CD4-positive, alpha-beta memory T cell (primary cell): ENCODE measurements at regions not wholly inside any gene's neighbourhood (a gene's known extent, or its start where the extent isn't known, plus 50 kb on each side); places are given as distances from the start of the nearest gene placed in this dataset.
"Not testable (repeated sequence)": the region's sequence is repeated elsewhere in the genome, so short reads cannot be mapped to it uniquely, and the experiment has no call there.

ENCODE experiments used
- CTCF ChIA-PET: fragments of 350-600 bp; sonication (Branson Sonifier 250); formaldehyde crosslinking; loops from one replicate; lab custom pipeline; 2021; ENCODE audit warnings: inconsistent platforms; ENCODE audit not compliant: partially characterized antibody; lab: Charles Lee
- POLR2A ChIA-PET: fragments of 350-600 bp; sonication (Branson Sonifier 250); formaldehyde crosslinking; loops from one replicate; lab custom pipeline; 2021; ENCODE audit not compliant: partially characterized antibody; lab: Charles Lee
- DNase-seq, 5 donors: peaks; one replicate each; pipeline versions ENCODE4 v3.0.0 to v3.0.0-alpha.2; 2020 to 2022; ENCODE audit warnings: mixed read lengths in 1 of 5
- H3K27ac ChIP-seq: one replicate; pipeline ENCODE4 v1.7.0; 2013; ENCODE audit warnings: low read depth, low read length
- H3K27me3 ChIP-seq: 2 replicates; pipeline ENCODE4 v1.7.0; 2013; ENCODE audit warnings: mild to moderate bottlenecking, low read length, moderate library complexity; ENCODE audit not compliant: insufficient read depth
- H3K36me3 ChIP-seq: 2 replicates; pipeline ENCODE4 v1.7.0; 2013; ENCODE audit warnings: mild to moderate bottlenecking, low read length, moderate library complexity; ENCODE audit not compliant: insufficient read depth
- H3K4me1 ChIP-seq: 2 replicates; pipeline ENCODE4 v1.7.0; 2013; ENCODE audit warnings: mild to moderate bottlenecking, low read length, moderate library complexity; ENCODE audit not compliant: insufficient read depth
- H3K4me3 ChIP-seq, 2 donors: one replicate each; pipeline ENCODE4 v1.7.0; 2013; ENCODE audit warnings: low read length in 2 of 2, mild to moderate bottlenecking in 1 of 2
- H3K9me3 ChIP-seq, 2 donors: one replicate each; pipeline ENCODE4 v1.7.0; 2013; ENCODE audit warnings: low read length in 2 of 2, control low read depth in 1 of 2; ENCODE audit not compliant: control insufficient read depth in 1 of 2
- H3K27ac Mint-ChIP-seq, 7 donors: one replicate each; pipeline ENCODE4 v1.8.0; 2020 to 2021; ENCODE audit warnings: mixed read lengths in 7 of 7, mild to moderate bottlenecking in 6 of 7, inconsistent platforms in 3 of 7, moderate library complexity in 3 of 7
- H3K27me3 Mint-ChIP-seq, 2 donors: one replicate each; pipeline ENCODE4 v1.8.0; 2020 to 2021; ENCODE audit warnings: mixed read lengths in 2 of 2
- H3K36me3 Mint-ChIP-seq, 2 donors: one replicate each; pipeline ENCODE4 v1.8.0; 2020 to 2021; ENCODE audit warnings: mixed read lengths in 2 of 2, inconsistent platforms in 1 of 2, mild to moderate bottlenecking in 1 of 2
- H3K4me1 Mint-ChIP-seq, 4 donors: one replicate each; pipeline ENCODE4 v1.8.0; 2020 to 2021; ENCODE audit warnings: mixed read lengths in 4 of 4, mild to moderate bottlenecking in 1 of 4
- H3K4me3 Mint-ChIP-seq, 8 donors: one replicate each; pipeline ENCODE4 v1.8.0; 2020 to 2021; ENCODE audit warnings: mixed read lengths in 8 of 8, mild to moderate bottlenecking in 7 of 8, moderate library complexity in 6 of 8, inconsistent platforms in 3 of 8
- H3K9me3 Mint-ChIP-seq, 8 donors: one replicate each; pipeline ENCODE4 v1.8.0; 2020 to 2021; ENCODE audit warnings: mixed read lengths in 8 of 8, mild to moderate bottlenecking in 5 of 8, inconsistent platforms in 3 of 8, moderate library complexity in 1 of 8
- intact Hi-C: fragments of 100-400 bp; cut with micrococcal nuclease; formaldehyde crosslinking; loops from one replicate; pipeline ENCODE4 v1.15.1; 2023

- ChIA-PET CTCF (no interaction called here), POLR2A (no interaction called here)
- Histone ChIP-seq H3K36me3 (no peaks in the 10 kb centered on the region), H3K4me3 (no peak overlapping the region), H3K9me3 (no peaks in the 10 kb centered on the region), H3K4me1 (no peaks in the 10 kb centered on the region), H3K27ac (no peak overlapping the region), H3K27me3 (no peaks in the 10 kb centered on the region)
- intact Hi-C loops, result loop anchor here (5.0 kb wide), 1 partner anchor 147 kb away; no protein-coding TSS in a partner anchor
- peaks cover 0 to 29% (median 8%) of the 10 kb centered on the region in 8 donors for H3K9me3 Mint-ChIP-seq
- no peaks in the 10 kb centered on the region for H3K36me3 Mint-ChIP-seq
- no peak overlapping the region for H3K27ac Mint-ChIP-seq
- no peaks in the 10 kb centered on the region for H3K4me1 Mint-ChIP-seq
- H3K27me3 Mint-ChIP-seq, result peaks cover 2 to 3% of the 10 kb centered on the region in 2 donors
- DNase-seq, result no peak
- no peak overlapping the region for H3K4me3 Mint-ChIP-seq
Observed at GRCh38 chr10:35784751-35785150, 142.7 kb upstream of the FZD8 start.

- Mint-ChIP-seq H3K4me3 (no peak overlapping the region), H3K9me3 (peaks cover 0 to 27% (median 4%) of the 10 kb centered on the region in 8 donors), H3K27me3 (peaks cover 0 to 2% of the 10 kb centered on the region in 2 donors), H3K27ac (no peak overlapping the region), H3K36me3 (no peaks in the 10 kb centered on the region), H3K4me1 (no peaks in the 10 kb centered on the region)
- Histone ChIP-seq H3K4me3 (no peak overlapping the region), H3K9me3 (no peaks in the 10 kb centered on the region), H3K4me1 (no peaks in the 10 kb centered on the region), H3K27ac (no peak overlapping the region), H3K36me3 (no peaks in the 10 kb centered on the region), H3K27me3 (no peaks in the 10 kb centered on the region)
- CTCF ChIA-PET, result no interaction called here
- DNase-seq, result no peak
- intact Hi-C loops, result loop anchor here (5.0 kb wide), 1 partner anchor 146 kb away; no protein-coding TSS in a partner anchor
- POLR2A ChIA-PET, result no interaction called here
Observed at GRCh38 chr10:35783305-35783838, 141.3 kb upstream of the FZD8 start.

GRCh38 chr10:35781643-35782035, 139.5 kb upstream of the FZD8 start:
- CTCF ChIA-PET, result no interaction called here
- POLR2A ChIA-PET, result no interaction called here

GRCh38 chr10:35780970-35781642, 139.0 kb upstream of the FZD8 start:
- POLR2A ChIA-PET, result no interaction called here
- Histone ChIP-seq H3K27me3 (no peaks in the 10 kb centered on the region), H3K36me3 (no peaks in the 10 kb centered on the region), H3K4me3 (no peak overlapping the region), H3K27ac (no peak overlapping the region), H3K4me1 (no peaks in the 10 kb centered on the region), H3K9me3 (no peaks in the 10 kb centered on the region)
- intact Hi-C loops, result loop anchor here (5.0 kb wide), 1 partner anchor 144 kb away; no protein-coding TSS in a partner anchor
- CTCF ChIA-PET, result no interaction called here
- peaks cover 0 to 4% of the 10 kb centered on the region in 2 donors for H3K27me3 Mint-ChIP-seq
- no peak for DNase-seq
- H3K9me3 Mint-ChIP-seq, result peaks cover 0 to 9% (median 0%) of the 10 kb centered on the region in 8 donors
- no peak overlapping the region for H3K27ac Mint-ChIP-seq
- no peaks in the 10 kb centered on the region for H3K36me3 Mint-ChIP-seq
- no peaks in the 10 kb centered on the region for H3K4me1 Mint-ChIP-seq
- H3K4me3 Mint-ChIP-seq, result no peak overlapping the region

More at GRCh38 chr10:35781643-35782035, 139.5 kb upstream of the FZD8 start:
- intact Hi-C loops, result loop anchor here (5.0 kb wide), 1 partner anchor 144 kb away; no protein-coding TSS in a partner anchor
- H3K36me3 ChIP-seq, result no peaks in the 10 kb centered on the region
- Mint-ChIP-seq H3K9me3 (peaks cover 0 to 14% (median 1%) of the 10 kb centered on the region in 8 donors), H3K36me3 (no peaks in the 10 kb centered on the region), H3K27me3 (peaks cover 0 to 4% of the 10 kb centered on the region in 2 donors), H3K4me3 (no peak overlapping the region), H3K4me1 (no peaks in the 10 kb centered on the region), H3K27ac (no peak overlapping the region)
- no peak for DNase-seq
- no peaks in the 10 kb centered on the region for H3K4me1 ChIP-seq
- no peak overlapping the region for H3K4me3 ChIP-seq
- H3K27ac ChIP-seq, result no peak overlapping the region
- H3K9me3 ChIP-seq, result no peaks in the 10 kb centered on the region
- no peaks in the 10 kb centered on the region for H3K27me3 ChIP-seq

- H3K4me1 ChIP-seq, result no peaks in the 10 kb centered on the region
- no peak overlapping the region for H3K27ac ChIP-seq
- CTCF ChIA-PET, result interaction anchor here (2.0 kb wide), 1 partner anchor 141 kb away, joined by 5 read pairs; no protein-coding TSS in a partner anchor
- H3K4me1 Mint-ChIP-seq, result no peaks in the 10 kb centered on the region
- H3K27me3 Mint-ChIP-seq, result peaks cover 0 to 4% of the 10 kb centered on the region in 2 donors
- DNase-seq, result no peak
- POLR2A ChIA-PET, result no interaction called here
- peak overlapping the region in 1 of 8 donors; percentile 24 for H3K4me3 Mint-ChIP-seq
- H3K9me3 ChIP-seq, result no peaks in the 10 kb centered on the region
- no peak overlapping the region for H3K4me3 ChIP-seq
- H3K27me3 ChIP-seq, result no peaks in the 10 kb centered on the region
- peaks cover 0 to 4% (median under 1%) of the 10 kb centered on the region in 8 donors for H3K9me3 Mint-ChIP-seq
- intact Hi-C loops, result no loop called here
- H3K36me3 ChIP-seq, result no peaks in the 10 kb centered on the region
- no peaks in the 10 kb centered on the region for H3K36me3 Mint-ChIP-seq
- no peak overlapping the region for H3K27ac Mint-ChIP-seq
Observed at GRCh38 chr10:35778306-35778705, 136.2 kb upstream of the FZD8 start.

GRCh38 chr10:35776557-35776956, 134.5 kb upstream of the FZD8 start:
- H3K9me3 ChIP-seq, H3K36me3 Mint-ChIP-seq, H3K36me3 ChIP-seq, H3K9me3 Mint-ChIP-seq, H3K4me3 ChIP-seq, intact Hi-C loops, DNase-seq, H3K27ac Mint-ChIP-seq, POLR2A ChIA-PET, H3K27ac ChIP-seq, H3K4me1 ChIP-seq, H3K4me3 Mint-ChIP-seq, H3K27me3 ChIP-seq, H3K4me1 Mint-ChIP-seq, H3K27me3 Mint-ChIP-seq: not testable (repeated sequence)
- CTCF ChIA-PET, result interaction anchor here (2.0 kb wide), 1 partner anchor 140 kb away, joined by 5 read pairs; no protein-coding TSS in a partner anchor

- Mint-ChIP-seq H3K4me3 (no peak overlapping the region), H3K4me1 (no peaks in the 10 kb centered on the region)
- CTCF ChIA-PET, result no interaction called here
Observed at GRCh38 chr10:35774109-35774508, 132.0 kb upstream of the FZD8 start.

More at GRCh38 chr10:35774109-35774508, 132.0 kb upstream of the FZD8 start:
- Histone ChIP-seq H3K36me3 (no peaks in the 10 kb centered on the region), H3K4me3 (no peak overlapping the region), H3K27ac (no peak overlapping the region), H3K9me3 (no peaks in the 10 kb centered on the region), H3K4me1 (no peaks in the 10 kb centered on the region), H3K27me3 (no peaks in the 10 kb centered on the region)
- H3K36me3 Mint-ChIP-seq, result no peaks in the 10 kb centered on the region
- H3K9me3 Mint-ChIP-seq, result peaks cover 0 to 4% (median under 1%) of the 10 kb centered on the region in 8 donors
- H3K27ac Mint-ChIP-seq, result no peak overlapping the region
- POLR2A ChIA-PET, result no interaction called here
- intact Hi-C loops, result no loop called here
- H3K27me3 Mint-ChIP-seq, result peaks cover 0 to 5% of the 10 kb centered on the region in 2 donors
- no peak for DNase-seq
